Epidermal melanocyte (primary cell): ENCODE measurements at regions not wholly inside any gene's neighbourhood (a gene's known extent, or its start where the extent isn't known, plus 50 kb on each side); places are given as distances from the start of the nearest gene placed in this dataset.
"Not testable (repeated sequence)": the region's sequence is repeated elsewhere in the genome, so short reads cannot be mapped to it uniquely, and the experiment has no call there.

Source experiments
- DNase-seq: peaks from one replicate; pipeline ENCODE4 v3.0.0; 2011; ENCODE audit warnings: low spot score; ENCODE audit not compliant: insufficient read length

DNA sequence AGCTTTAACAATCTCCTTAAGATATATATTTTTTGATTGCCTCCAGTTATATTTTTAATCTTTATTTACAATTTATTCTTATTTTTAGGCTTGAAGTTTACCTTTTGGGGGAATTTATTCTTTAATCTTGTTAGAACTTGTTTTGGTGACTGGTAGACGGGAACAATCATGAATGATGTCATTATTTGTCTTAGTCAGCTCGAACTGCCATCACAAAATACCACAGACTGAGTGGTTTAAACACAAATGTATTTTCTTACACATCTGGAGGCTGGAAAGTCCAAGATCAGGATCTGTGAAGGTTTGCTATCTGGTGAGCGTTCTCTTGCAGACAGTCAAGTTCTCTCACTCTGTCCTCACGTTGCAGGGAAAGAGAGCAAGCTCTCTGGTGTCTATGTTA lies 639.5 kb upstream of the SEMA6D start:
- DNase-seq = not testable (repeated sequence)

DNA sequence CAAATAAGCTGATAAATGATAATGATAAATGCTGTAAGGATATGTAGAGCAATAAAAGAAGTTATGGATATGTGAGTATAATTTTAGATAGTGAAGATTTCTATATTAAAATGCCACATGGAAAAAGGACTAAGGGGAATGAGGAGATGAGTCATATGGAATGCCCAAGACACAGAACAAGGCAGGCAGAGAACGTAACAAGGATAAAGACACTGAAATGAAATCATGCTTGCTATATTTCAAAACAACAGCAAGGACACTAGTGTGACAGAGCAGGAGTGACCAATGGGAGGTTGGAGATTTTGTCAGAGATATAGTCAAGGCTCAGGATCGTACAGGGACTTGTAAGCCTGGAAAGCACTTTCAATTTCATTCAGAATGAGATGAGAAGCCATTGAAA lies 621.5 kb upstream of the SEMA6D start:
- DNase-seq = no peak

DNA sequence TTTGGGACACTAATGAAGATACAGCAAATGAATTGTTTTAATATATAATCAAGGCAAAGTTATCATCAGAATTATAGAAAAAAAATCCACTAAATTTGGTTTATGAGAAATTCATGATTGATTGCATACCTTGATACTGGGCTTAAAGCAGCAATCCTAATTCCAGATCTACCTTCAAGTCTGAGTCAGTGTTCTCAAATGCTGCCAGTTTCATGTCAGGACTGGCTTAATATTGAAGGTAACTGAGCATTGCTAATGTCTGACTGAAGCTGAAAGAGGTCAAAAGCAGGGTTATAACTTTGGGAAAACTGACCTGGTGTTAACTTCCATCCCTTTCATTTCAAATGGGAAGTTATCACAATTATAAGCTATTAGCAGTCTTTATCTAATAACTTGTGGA lies 618.8 kb upstream of the SEMA6D start:
- DNase-seq = not testable (repeated sequence)

- not testable (repeated sequence) for DNase-seq
These were observed 617.5 kb upstream of the SEMA6D start for GRCh38 chr15:47099801-47100200.

DNA sequence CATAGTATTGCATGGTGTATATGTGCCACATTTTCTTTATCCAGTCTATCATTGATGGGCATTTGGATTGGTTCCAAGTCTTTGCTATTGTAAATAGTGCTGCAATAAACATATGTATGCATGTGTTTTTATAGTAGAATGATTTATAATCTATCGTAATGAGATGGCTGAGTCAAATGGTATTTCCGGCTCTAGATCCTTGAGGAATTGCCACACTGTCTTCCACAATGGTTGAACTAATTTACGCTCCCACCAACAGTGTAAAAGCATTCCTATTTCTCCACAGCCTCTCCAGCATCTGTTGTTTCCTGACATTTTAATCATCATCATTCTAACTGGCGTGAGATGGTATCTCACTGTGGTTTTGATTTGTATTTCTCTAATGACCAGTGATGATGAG lies 608.5 kb upstream of the SEMA6D start:
- not testable (repeated sequence) for DNase-seq

- no peak for DNase-seq
These were observed 600.6 kb upstream of the SEMA6D start for GRCh38 chr15:47116698-47117097.

- DNase-seq = no peak
These were observed 598.0 kb upstream of the SEMA6D start for GRCh38 chr15:47119349-47119748.

- DNase-seq = no peak
These were observed 592.7 kb upstream of the SEMA6D start for GRCh38 chr15:47124430-47125102.

- no peak for DNase-seq
These were observed 588.3 kb upstream of the SEMA6D start for GRCh38 chr15:47129033-47129432.

DNA sequence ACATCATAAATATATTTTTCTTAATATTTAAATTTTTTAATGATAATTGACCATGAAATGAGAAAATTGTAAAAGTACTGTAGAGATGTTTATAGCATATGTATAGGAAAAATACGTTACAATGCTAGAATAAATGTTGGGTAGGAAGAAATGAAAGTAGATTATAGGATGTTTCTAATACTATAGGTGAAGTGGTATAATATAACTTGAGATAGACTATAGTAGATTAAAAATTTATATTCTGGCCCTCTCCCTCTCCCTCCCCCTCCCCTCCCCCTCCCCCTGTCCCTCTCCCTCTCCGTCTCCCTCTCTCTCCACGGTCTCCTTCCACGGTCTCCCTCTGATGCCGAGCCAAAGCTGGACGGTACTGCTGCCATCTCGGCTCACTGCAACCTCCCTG lies 585.9 kb upstream of the SEMA6D start:
- not testable (repeated sequence) for DNase-seq

- no peak for DNase-seq
These were observed 582.0 kb upstream of the SEMA6D start for GRCh38 chr15:47135267-47135666.

GRCh38 chr15:47136236-47136635 lies 581.1 kb upstream of the SEMA6D start:
- DNase-seq = no peak

DNA sequence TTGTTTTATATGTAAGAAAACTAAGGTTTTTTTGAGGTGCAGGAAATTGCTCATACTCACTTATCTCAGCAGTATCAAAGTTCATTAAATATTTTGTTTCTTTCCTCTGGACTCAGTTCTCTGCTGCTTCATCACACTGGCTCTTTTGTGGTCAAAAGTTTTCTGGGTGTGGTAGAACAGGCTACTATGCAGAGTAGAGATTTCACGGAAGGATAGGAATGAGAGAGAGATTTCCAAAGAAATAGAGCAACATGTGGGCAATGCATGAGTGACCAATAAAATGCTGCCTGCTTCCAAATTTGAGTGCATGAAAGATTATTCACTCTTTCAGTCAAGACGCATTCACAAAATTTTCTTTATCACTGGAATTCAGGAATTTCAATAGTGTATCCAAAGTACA lies 577.3 kb upstream of the SEMA6D start:
- no peak for DNase-seq

GRCh38 chr15:47157827-47158226 lies 559.5 kb upstream of the SEMA6D start:
- DNase-seq = no peak

GRCh38 chr15:47158573-47158972 lies 558.7 kb upstream of the SEMA6D start:
- no peak for DNase-seq

DNA sequence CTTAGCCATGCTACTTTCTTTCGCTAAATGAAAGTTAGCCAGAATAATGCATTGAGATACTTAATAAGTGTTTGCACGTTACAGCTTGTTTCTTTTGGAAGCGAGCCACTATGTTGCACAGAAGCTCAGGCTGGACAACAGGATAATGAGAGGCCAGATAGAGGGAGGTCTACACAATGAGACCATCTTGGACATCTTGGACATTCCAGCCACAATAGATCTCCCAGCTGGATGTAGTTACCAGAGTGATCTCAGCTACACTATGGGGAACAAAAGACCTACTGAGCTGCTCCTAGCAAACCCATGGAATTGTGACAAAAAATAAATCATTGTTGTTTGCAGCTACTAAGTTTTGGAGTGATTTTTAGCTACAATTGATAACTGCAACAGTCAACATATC lies 540.1 kb upstream of the SEMA6D start:
- no peak for DNase-seq

GRCh38 chr15:47179988-47180387 lies 537.3 kb upstream of the SEMA6D start:
- DNase-seq = no peak

DNA sequence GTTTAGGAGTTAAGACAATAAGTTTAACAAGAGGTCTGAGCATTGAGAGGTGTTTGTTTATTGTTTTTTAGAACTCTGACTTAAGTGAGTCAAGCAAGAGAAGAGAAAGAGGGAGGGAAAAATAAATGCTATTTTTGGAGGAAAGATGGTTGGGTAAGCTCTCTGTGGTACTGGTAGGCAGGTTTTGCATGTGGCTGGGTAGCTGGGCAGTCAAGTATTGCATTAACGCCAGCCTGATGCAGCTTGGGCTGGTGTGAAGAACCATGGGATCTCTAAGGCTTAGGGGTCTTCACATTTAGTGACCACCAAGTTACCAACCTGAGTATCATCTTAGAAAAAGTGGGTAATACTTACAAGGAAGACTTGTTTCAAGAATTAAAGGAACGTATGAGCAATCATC lies 534.5 kb upstream of the SEMA6D start:
- no peak for DNase-seq

DNA sequence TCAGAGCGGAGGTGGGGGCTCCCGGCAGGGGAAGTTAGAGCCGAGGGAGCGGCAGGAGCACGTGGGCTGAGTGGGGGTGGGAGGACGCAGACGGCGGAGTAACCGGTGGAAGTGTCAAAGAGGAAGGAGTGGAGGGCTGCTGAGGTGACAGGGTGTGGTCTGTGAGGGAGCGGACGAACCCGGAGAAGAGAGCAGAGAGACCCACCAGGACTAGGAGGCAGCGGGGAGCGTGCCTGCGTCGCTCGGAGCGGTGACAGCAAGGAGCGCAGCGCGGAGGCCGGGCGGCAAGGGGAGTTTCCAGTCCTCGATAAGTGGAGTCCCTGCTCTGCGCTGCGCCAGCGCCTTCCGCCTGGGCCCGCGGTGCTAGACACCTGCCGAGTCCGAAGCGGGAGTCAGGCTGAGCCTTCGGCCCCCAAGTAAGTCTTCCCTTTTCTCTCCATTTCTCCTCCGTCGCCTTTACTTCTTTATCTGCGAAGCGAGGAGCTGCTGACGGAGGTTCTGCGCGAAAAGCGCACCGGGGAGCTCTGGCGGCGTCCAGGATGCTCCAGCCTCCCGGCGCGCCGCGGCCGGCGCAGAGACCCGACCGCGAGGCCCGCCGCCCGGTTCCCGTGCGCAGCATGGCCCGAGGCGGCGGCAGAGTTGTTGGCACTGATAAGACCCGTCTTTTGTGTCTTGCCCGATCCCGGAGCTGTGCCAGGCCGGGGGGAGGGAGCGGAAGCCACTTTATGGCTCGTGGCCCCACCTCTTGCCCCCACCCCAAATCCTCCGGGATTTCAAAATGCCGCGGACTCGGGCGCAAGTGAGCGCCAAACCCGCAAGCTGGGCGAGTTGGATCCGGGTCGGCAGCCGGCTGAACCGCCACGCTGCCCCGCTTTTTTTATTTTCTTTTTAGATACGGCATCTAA lies 533.0 kb upstream of the SEMA6D start:
- DNase-seq = no peak

- DNase-seq = no peak
These were observed 532.1 kb upstream of the SEMA6D start for GRCh38 chr15:47184908-47185801.

GRCh38 chr15:47186075-47186474 lies 531.2 kb upstream of the SEMA6D start:
- no peak for DNase-seq
